ENCODE measurements at regions not wholly inside any gene's neighbourhood (a gene's known extent, or its start where the extent isn't known, plus 50 kb on each side); places are given as distances from the start of the nearest gene placed in this dataset.

DNA sequence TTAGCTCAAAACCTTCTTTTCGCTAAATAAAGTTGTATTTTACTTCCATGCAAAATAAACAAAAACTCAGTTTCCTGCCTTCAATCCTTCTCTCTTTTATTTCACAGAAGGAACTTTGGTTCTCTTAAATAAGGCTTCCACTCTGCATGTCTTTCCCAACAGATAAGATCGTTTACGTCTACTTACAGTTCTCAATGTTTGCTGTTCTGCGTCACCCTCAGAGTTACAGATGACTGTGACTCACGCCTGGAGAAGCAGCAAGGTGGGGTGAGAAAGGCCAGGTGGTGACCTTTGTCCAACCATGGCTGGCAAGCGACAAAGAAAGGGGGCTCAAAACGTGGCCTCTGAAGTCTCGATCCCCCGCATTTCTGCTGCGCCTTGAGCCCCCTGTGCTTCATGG, 51.4 kb upstream of the RPS6KA2 start (continued):
- TF ChIP-seq HNF4A (CRISPR knock-in tag; IDR thresholded peaks at IDR 0.05) (0 out of 2 replicates have a peak, but pooled peaks have one; percentile 23), XRCC5 (optimal IDR thresholded peaks at IDR 0.05; ENCODE audit: low read length) (peak; percentile 13), ZNF317 (CRISPR knock-in tag; IDR thresholded peaks at IDR 0.05) (no peak), NR2F6 (IDR thresholded peaks at IDR 0.05) (no peak; the same call in 1 of the 2 replicates), NR2F6 (CRISPR knock-in tag; IDR thresholded peaks at IDR 0.05) (peak; percentile 39; the same call in 1 of the 2 replicates), FOXA1 (IDR thresholded peaks at IDR 0.05) (no peak), FOXA1 (CRISPR knock-in tag; IDR thresholded peaks at IDR 0.05) (peak; percentile 45; the same call in 1 of the 2 replicates), MBNL3 (CRISPR knock-in tag; conservative IDR thresholded peaks at IDR 0.05) (no peak), NR2C2 (CRISPR knock-in tag; IDR thresholded peaks at IDR 0.05; ENCODE audit: borderline replicate concordance) (no peak), ZNF101 (CRISPR knock-in tag; IDR thresholded peaks at IDR 0.05; ENCODE audit: borderline replicate concordance, low read depth) (no peak), ZNF558 (CRISPR knock-in tag; IDR thresholded peaks at IDR 0.05; ENCODE audit: borderline replicate concordance) (no peak), NR2F1 (CRISPR knock-in tag; IDR thresholded peaks at IDR 0.05) (peak; percentile 36 to 50; a peak in 2 of 4 replicates), HNF4G (IDR thresholded peaks at IDR 0.05; ENCODE audit: borderline replicate concordance, low read depth, low read length) (peak; percentile 9; the same call in 1 of the 2 replicates), HNF4G (CRISPR knock-in tag; IDR thresholded peaks at IDR 0.05; ENCODE audit: borderline replicate concordance, low read depth) (0 out of 2 replicates have a peak, but pooled peaks have one; percentile 27)
- TF ChIP-seq, protein P1, sequence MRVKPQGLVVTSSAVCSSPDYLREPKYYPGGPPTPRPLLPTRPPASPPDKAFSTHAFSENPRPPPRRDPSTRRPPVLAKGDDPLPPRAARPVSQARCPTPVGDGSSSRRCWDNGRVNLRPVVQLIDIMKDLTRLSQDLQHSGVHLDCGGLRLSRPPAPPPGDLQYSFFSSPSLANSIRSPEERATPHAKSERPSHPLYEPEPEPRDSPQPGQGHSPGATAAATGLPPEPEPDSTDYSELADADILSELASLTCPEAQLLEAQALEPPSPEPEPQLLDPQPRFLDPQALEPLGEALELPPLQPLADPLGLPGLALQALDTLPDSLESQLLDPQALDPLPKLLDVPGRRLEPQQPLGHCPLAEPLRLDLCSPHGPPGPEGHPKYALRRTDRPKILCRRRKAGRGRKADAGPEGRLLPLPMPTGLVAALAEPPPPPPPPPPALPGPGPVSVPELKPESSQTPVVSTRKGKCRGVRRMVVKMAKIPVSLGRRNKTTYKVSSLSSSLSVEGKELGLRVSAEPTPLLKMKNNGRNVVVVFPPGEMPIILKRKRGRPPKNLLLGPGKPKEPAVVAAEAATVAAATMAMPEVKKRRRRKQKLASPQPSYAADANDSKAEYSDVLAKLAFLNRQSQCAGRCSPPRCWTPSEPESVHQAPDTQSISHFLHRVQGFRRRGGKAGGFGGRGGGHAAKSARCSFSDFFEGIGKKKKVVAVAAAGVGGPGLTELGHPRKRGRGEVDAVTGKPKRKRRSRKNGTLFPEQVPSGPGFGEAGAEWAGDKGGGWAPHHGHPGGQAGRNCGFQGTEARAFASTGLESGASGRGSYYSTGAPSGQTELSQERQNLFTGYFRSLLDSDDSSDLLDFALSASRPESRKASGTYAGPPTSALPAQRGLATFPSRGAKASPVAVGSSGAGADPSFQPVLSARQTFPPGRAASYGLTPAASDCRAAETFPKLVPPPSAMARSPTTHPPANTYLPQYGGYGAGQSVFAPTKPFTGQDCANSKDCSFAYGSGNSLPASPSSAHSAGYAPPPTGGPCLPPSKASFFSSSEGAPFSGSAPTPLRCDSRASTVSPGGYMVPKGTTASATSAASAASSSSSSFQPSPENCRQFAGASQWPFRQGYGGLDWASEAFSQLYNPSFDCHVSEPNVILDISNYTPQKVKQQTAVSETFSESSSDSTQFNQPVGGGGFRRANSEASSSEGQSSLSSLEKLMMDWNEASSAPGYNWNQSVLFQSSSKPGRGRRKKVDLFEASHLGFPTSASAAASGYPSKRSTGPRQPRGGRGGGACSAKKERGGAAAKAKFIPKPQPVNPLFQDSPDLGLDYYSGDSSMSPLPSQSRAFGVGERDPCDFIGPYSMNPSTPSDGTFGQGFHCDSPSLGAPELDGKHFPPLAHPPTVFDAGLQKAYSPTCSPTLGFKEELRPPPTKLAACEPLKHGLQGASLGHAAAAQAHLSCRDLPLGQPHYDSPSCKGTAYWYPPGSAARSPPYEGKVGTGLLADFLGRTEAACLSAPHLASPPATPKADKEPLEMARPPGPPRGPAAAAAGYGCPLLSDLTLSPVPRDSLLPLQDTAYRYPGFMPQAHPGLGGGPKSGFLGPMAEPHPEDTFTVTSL (CRISPR knock-in tag; IDR thresholded peaks at IDR 0.05; ENCODE audit: borderline replicate concordance), result peak; percentile 32; the same call in 1 of the 2 replicates
- TF ChIP-seq, protein P2, sequence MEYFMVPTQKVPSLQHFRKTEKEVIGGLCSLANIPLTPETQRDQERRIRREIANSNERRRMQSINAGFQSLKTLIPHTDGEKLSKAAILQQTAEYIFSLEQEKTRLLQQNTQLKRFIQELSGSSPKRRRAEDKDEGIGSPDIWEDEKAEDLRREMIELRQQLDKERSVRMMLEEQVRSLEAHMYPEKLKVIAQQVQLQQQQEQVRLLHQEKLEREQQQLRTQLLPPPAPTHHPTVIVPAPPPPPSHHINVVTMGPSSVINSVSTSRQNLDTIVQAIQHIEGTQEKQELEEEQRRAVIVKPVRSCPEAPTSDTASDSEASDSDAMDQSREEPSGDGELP (IDR thresholded peaks at IDR 0.05; ENCODE audit: borderline replicate concordance, low read depth), result peak; percentile 85; the same call in 1 of the 2 replicates
- TF ChIP-seq, protein P3, sequence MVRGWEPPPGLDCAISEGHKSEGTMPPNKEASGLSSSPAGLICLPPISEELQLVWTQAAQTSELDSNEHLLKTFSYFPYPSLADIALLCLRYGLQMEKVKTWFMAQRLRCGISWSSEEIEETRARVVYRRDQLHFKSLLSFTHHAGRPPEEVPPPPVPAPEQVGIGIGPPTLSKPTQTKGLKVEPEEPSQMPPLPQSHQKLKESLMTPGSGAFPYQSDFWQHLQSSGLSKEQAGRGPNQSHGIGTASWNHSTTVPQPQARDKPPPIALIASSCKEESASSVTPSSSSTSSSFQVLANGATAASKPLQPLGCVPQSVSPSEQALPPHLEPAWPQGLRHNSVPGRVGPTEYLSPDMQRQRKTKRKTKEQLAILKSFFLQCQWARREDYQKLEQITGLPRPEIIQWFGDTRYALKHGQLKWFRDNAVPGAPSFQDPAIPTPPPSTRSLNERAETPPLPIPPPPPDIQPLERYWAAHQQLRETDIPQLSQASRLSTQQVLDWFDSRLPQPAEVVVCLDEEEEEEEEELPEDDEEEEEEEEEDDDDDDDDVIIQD (CRISPR knock-in tag; IDR thresholded peaks at IDR 0.05; ENCODE audit: low read depth), result 0 out of 2 replicates have a peak, but pooled peaks have one; percentile 21
- TF ChIP-seq, protein P4, sequence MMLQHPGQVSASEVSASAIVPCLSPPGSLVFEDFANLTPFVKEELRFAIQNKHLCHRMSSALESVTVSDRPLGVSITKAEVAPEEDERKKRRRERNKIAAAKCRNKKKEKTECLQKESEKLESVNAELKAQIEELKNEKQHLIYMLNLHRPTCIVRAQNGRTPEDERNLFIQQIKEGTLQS (CRISPR knock-in tag; IDR thresholded peaks at IDR 0.05), result peak; percentile 82; the same call in 1 of the 2 replicates
- TF ChIP-seq, protein P5, sequence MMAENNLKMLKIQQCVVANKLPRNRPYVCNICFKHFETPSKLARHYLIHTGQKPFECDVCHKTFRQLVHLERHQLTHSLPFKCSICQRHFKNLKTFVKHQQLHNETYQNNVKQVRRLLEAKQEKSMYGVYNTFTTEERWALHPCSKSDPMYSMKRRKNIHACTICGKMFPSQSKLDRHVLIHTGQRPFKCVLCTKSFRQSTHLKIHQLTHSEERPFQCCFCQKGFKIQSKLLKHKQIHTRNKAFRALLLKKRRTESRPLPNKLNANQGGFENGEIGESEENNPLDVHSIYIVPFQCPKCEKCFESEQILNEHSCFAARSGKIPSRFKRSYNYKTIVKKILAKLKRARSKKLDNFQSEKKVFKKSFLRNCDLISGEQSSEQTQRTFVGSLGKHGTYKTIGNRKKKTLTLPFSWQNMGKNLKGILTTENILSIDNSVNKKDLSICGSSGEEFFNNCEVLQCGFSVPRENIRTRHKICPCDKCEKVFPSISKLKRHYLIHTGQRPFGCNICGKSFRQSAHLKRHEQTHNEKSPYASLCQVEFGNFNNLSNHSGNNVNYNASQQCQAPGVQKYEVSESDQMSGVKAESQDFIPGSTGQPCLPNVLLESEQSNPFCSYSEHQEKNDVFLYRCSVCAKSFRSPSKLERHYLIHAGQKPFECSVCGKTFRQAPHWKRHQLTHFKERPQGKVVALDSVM (CRISPR knock-in tag; IDR thresholded peaks at IDR 0.05), result no peak

All from HepG2 (cell line).